ENCODE measurements at regions not wholly inside any gene's neighbourhood (a gene's known extent, or its start where the extent isn't known, plus 50 kb on each side); places are given as distances from the start of the nearest gene placed in this dataset.

GRCh38 chr10:2837674-2838073 is 229.7 kb upstream of the PFKP start (continued):
- TF ChIP-seq ZNF462 (CRISPR knock-in tag; IDR thresholded peaks at IDR 0.05) (no peak), JUNB (IDR thresholded peaks at IDR 0.05; ENCODE audit: unreplicated experiment) (no peak), NANOG (IDR thresholded peaks at IDR 0.05; ENCODE audit: borderline replicate concordance) (no peak), CTCF (conservative IDR thresholded peaks at IDR 0.05; ENCODE audit: low read depth in 2 of 2) (no peak), EZH2 (IDR thresholded peaks at IDR 0.05; ENCODE audit: low read depth, unreplicated experiment) (no peak), ZNF331 (CRISPR knock-in tag; IDR thresholded peaks at IDR 0.05; ENCODE audit: low read depth) (no peak), EZH2phosphoT487 (IDR thresholded peaks at IDR 0.05; ENCODE audit: unreplicated experiment) (no peak), POLR2AphosphoS5 (IDR thresholded peaks at IDR 0.05; ENCODE audit: low read depth) (no peak)
